GM18858 (cell line): ENCODE measurements at regions not wholly inside any gene's neighbourhood (a gene's known extent, or its start where the extent isn't known, plus 50 kb on each side); places are given as distances from the start of the nearest gene placed in this dataset.

Experiments used
- ATAC-seq: cut with Tn5 transposase; IDR thresholded peaks from one replicate; pipeline ENCODE4 v1.9.1; 2021; ENCODE audit not compliant: unreplicated experiment

GRCh38 chr5:33343676-33344327, 97.0 kb upstream of the TARS1 start:
- ATAC-seq, result no peak

DNA sequence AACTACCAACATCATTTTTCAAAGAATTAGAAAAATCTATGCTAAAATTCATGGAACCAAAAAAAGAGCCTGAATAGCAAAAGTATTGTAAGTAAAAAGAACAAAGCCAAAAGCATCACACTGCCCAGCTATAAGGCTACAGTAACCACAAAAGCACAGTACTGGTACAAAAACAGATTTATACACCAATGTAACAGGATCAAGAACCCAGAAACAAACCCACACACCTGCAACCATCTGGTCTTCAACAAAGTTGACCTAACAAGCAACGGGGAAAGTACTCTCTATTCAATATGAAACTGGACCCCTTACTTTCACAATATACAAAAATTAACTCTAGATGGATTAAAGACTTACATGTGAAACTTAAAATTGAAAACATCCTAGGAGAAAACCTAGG, 94.2 kb upstream of the TARS1 start:
- peak; percentile 62 for ATAC-seq

GRCh38 chr5:33361781-33362180, 79.0 kb upstream of the TARS1 start:
- no peak for ATAC-seq

DNA sequence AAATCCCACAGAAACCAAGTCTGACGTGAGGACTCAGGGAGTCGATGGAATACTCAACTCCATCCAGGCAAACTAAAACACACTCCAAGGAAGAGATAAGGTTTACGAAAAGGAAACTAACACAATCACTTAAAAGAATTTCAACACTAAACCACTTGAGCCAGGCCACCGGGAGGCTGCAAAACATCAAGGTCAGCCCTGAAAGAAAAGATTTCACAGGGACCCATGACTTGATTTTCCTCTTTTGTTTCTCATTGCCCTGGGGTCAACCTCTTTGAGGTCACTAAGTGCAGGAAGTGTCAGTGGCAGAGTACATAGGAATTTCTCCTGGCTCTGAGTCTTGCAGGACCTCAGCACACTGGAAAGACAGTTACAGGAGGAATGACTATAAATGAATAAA, 77.8 kb upstream of the TARS1 start:
- ATAC-seq, result no peak

GRCh38 chr5:33363537-33363936, 77.2 kb upstream of the TARS1 start:
- ATAC-seq, result no peak

- no peak for ATAC-seq
Observed at GRCh38 chr5:33364406-33364805, 76.4 kb upstream of the TARS1 start.

DNA sequence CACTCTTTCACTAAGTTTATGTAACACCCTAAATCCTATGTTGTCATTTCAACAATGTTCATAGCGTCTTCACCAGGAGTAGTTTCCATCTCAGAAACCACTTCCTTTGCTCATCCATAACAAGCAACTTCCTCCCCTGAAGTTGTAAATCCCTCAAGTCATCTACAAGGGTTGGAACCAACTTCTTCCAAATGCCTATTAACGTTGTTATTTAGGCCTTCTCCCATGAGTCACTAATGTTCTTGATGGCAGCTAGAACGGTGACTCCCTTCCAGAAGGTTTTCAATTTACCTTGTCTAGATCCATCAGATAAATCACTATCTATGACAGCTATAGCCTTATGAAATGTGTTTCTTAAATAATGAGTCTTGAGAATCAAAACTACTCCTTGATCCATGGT, 73.3 kb upstream of the TARS1 start:
- ATAC-seq, result no peak

- ATAC-seq, result no peak
Observed at GRCh38 chr5:33369485-33370465, 71.0 kb upstream of the TARS1 start.

GRCh38 chr5:33370466-33370859, 70.3 kb upstream of the TARS1 start:
- ATAC-seq, result no peak

- no peak for ATAC-seq
Observed at GRCh38 chr5:33371660-33372059, 69.1 kb upstream of the TARS1 start.

DNA sequence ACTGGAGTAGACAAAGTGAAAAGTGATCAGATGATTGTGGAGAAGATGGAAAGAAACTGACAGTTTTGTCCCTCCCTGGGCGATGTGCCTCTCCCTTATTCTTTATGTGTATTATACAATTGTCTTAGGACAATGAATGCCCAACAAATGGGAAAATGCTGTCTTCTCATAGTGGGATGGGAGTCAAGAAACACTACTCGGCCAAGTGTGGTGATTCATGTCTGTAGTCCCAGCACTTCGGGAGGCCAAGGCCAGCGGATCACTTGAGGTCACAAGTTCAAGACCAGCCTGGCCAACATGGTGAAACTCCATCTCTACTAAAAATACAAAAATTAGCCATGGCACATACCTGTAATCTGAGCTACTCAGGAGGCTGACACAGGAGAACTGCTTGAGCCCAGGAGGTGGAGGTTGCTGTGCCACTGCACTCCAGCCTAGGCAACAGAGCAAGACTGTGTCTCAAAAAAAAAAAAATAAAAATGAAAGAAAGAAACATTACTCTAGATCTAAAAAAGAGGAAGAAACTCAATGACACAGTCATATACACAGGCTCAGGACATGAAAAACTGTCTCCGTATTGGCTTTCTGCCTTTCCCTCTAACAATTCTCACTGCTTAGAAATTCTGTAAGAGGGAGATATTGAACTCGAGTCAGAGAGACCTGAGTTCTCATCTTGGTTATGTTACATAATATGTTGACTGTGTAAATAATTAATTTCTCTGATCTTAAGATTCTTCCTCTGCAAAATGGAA, 67.9 kb upstream of the TARS1 start:
- no peak for ATAC-seq

DNA sequence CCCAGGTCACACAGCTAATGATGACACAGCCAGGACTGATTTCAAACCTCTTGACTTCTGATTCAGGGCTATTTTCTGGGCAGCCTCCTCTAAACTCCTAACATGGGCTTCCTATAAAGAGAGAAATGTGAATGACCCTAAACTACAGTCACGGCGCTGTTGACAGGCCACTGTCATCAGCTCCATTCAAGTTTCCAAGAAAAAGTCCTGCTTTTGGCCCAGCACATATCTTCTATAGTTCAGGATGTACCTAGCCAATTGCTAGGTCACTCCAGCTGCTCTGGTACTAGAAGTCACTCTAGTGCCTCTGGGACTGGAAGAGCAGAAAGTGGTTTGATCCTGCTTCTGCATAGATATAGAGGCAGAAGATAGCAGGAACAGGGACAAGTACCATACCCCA, 64.9 kb upstream of the TARS1 start:
- ATAC-seq, result no peak

- no peak for ATAC-seq
Observed at GRCh38 chr5:33379757-33380156, 61.0 kb upstream of the TARS1 start.

GRCh38 chr5:33381243-33381642, 59.5 kb upstream of the TARS1 start:
- ATAC-seq, result no peak
